ENCODE measurements at regions not wholly inside any gene's neighbourhood (a gene's known extent, or its start where the extent isn't known, plus 50 kb on each side); places are given as distances from the start of the nearest gene placed in this dataset.

- Histone ChIP-seq H4K20me1 (ENCODE audit: low read length) (no peaks in the 10 kb centered on the region), H3K27me3 (ENCODE audit: low read length) (peaks cover 23% of the 10 kb centered on the region; the same call in 1 of the 2 replicates), H3K79me2 (ENCODE audit: low read length) (no peaks in the 10 kb centered on the region), H3K4me1 (ENCODE audit: insufficient read depth, low read length) (no peaks in the 10 kb centered on the region; the same call in 1 of the 2 replicates), H2AFZ (ENCODE audit: low read length) (no peak overlapping the region), H3F3A (ENCODE audit: low read length, unreplicated experiment) (no peaks in the 10 kb centered on the region), H3K4me2 (ENCODE audit: low read length) (no peak overlapping the region), H3K9ac (ENCODE audit: low read length) (no peak overlapping the region), H3K36me3 (ENCODE audit: low read depth, low read length) (no peaks in the 10 kb centered on the region), H3K4me3 (ENCODE audit: low read length) (no peak overlapping the region), H3K27ac (ENCODE audit: low read length) (no peak overlapping the region), H3K9me3 (ENCODE audit: low read length) (no peaks in the 10 kb centered on the region), H3K9me2 (replicated peaks; ENCODE audit: low read length) (no peaks in the 10 kb centered on the region)
- DNase-seq: no peak
- ChIA-PET CTCF (no interaction called here), POLR2A (ENCODE audit: unreplicated experiment) (no interaction called here)
- intact Hi-C loops (cut with micrococcal nuclease): no loop called here
- no peak for ATAC-seq
- no TSS peak for BruUV-seq (replicated peaks)
- TF ChIP-seq, protein P1, sequence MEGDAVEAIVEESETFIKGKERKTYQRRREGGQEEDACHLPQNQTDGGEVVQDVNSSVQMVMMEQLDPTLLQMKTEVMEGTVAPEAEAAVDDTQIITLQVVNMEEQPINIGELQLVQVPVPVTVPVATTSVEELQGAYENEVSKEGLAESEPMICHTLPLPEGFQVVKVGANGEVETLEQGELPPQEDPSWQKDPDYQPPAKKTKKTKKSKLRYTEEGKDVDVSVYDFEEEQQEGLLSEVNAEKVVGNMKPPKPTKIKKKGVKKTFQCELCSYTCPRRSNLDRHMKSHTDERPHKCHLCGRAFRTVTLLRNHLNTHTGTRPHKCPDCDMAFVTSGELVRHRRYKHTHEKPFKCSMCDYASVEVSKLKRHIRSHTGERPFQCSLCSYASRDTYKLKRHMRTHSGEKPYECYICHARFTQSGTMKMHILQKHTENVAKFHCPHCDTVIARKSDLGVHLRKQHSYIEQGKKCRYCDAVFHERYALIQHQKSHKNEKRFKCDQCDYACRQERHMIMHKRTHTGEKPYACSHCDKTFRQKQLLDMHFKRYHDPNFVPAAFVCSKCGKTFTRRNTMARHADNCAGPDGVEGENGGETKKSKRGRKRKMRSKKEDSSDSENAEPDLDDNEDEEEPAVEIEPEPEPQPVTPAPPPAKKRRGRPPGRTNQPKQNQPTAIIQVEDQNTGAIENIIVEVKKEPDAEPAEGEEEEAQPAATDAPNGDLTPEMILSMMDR (conservative IDR thresholded peaks at IDR 0.05; ENCODE audit: low read depth, low read length): no peak
- TF ChIP-seq EZH2 (IDR thresholded peaks at IDR 0.05; ENCODE audit: low read length, unreplicated experiment) (no peak), EZH2phosphoT487 (IDR thresholded peaks at IDR 0.05; ENCODE audit: borderline replicate concordance, low read length) (no peak)
These were observed 228.5 kb upstream of the ARGLU1 start for GRCh38 chr13:106796280-106797047.

DNA sequence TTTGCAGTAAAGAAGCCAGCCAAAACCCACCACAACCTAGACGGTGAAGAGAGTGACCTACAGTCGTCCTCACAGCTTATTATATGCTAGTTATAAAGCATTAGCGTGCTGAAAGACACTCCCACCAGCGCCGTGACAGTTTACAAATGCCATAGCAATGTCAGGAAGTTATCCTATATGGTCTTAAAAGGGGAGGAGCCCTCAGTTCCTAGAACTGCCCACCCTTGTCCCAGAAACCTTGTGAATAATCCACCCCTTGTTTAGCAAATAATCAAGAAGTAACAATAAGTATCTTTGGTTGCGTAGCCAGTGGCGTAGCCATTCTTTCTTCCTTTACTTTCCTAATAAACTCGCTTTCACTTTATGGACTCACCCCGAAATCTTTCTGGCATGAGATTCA lies 227.9 kb upstream of the ARGLU1 start:
- intact Hi-C loops (cut with micrococcal nuclease): no loop called here
- Histone ChIP-seq H4K20me1 (ENCODE audit: low read length) (no peaks in the 10 kb centered on the region), H2AFZ (ENCODE audit: low read length) (no peak overlapping the region), H3K27me3 (ENCODE audit: low read length) (peaks cover 23% of the 10 kb centered on the region; the same call in 1 of the 2 replicates), H3F3A (ENCODE audit: low read length, unreplicated experiment) (no peaks in the 10 kb centered on the region), H3K79me2 (ENCODE audit: low read length) (no peaks in the 10 kb centered on the region), H3K4me3 (ENCODE audit: low read length) (no peak overlapping the region), H3K36me3 (ENCODE audit: low read depth, low read length) (no peaks in the 10 kb centered on the region), H3K9ac (ENCODE audit: low read length) (no peak overlapping the region), H3K9me2 (replicated peaks; ENCODE audit: low read length) (no peaks in the 10 kb centered on the region), H3K4me2 (ENCODE audit: low read length) (no peak overlapping the region), H3K4me1 (ENCODE audit: insufficient read depth, low read length) (no peaks in the 10 kb centered on the region; the same call in 1 of the 2 replicates), H3K27ac (ENCODE audit: low read length) (no peak overlapping the region), H3K9me3 (ENCODE audit: low read length) (no peaks in the 10 kb centered on the region)
- ChIA-PET POLR2A (ENCODE audit: unreplicated experiment) (no interaction called here), CTCF (no interaction called here)
- no peak for ATAC-seq
- TF ChIP-seq, protein P1 (conservative IDR thresholded peaks at IDR 0.05; ENCODE audit: low read depth, low read length): no peak
- TF ChIP-seq EZH2phosphoT487 (IDR thresholded peaks at IDR 0.05; ENCODE audit: borderline replicate concordance, low read length) (no peak), EZH2 (IDR thresholded peaks at IDR 0.05; ENCODE audit: low read length, unreplicated experiment) (no peak)
- no TSS peak for BruUV-seq (replicated peaks)
- DNase-seq: no peak

DNA sequence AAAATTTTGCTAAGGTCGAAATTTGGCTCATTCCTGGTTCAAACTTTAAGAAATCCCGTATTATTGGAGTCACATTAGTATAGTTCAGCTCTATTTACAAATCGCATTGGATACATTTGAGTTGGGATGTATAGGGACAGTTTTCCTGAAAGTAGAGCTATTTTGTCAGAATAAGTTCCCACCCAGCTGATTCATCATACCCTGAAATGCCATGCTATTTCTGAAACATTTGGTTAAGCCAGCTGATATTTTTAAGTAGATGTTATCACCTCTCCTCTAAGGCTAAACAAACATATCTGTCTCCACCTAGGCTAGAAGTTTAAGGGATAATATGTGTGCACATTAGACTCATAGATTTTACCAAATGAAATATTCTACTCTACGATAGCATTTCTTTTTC lies 226.2 kb upstream of the ARGLU1 start:
- Histone ChIP-seq H3K27me3 (ENCODE audit: low read length) (peaks cover 17% of the 10 kb centered on the region; the same call in 1 of the 2 replicates), H2AFZ (ENCODE audit: low read length) (no peak overlapping the region), H3K4me3 (ENCODE audit: low read length) (no peak overlapping the region), H3K27ac (ENCODE audit: low read length) (no peak overlapping the region), H3K9ac (ENCODE audit: low read length) (no peak overlapping the region), H3K9me3 (ENCODE audit: low read length) (no peaks in the 10 kb centered on the region), H3K4me1 (ENCODE audit: insufficient read depth, low read length) (no peaks in the 10 kb centered on the region; the same call in 1 of the 2 replicates), H3K4me2 (ENCODE audit: low read length) (no peak overlapping the region), H3K79me2 (ENCODE audit: low read length) (no peaks in the 10 kb centered on the region), H4K20me1 (ENCODE audit: low read length) (no peaks in the 10 kb centered on the region), H3F3A (ENCODE audit: low read length, unreplicated experiment) (no peaks in the 10 kb centered on the region), H3K9me2 (replicated peaks; ENCODE audit: low read length) (no peaks in the 10 kb centered on the region), H3K36me3 (ENCODE audit: low read depth, low read length) (no peaks in the 10 kb centered on the region)
- ChIA-PET POLR2A (ENCODE audit: unreplicated experiment) (no interaction called here), CTCF (no interaction called here)
- no peak for ATAC-seq
- intact Hi-C loops (cut with micrococcal nuclease): no loop called here
- no peak for DNase-seq
- TF ChIP-seq EZH2 (IDR thresholded peaks at IDR 0.05; ENCODE audit: low read length, unreplicated experiment) (no peak), EZH2phosphoT487 (IDR thresholded peaks at IDR 0.05; ENCODE audit: borderline replicate concordance, low read length) (no peak)
- TF ChIP-seq, protein P1 (conservative IDR thresholded peaks at IDR 0.05; ENCODE audit: low read depth, low read length): no peak
- BruUV-seq (replicated peaks): no TSS peak

Measured in PC-3 (cell line).